Neural cell (in vitro differentiated cells): ENCODE measurements at regions not wholly inside any gene's neighbourhood (a gene's known extent, or its start where the extent isn't known, plus 50 kb on each side); places are given as distances from the start of the nearest gene placed in this dataset.

Source experiments
- H2AFZ ChIP-seq: fragments of 200-600, 300-800 bp; sonication (generic), shearing (Covaris generic); 2 replicates; pipeline ENCODE4 v1.6.0; 2014; ENCODE audit warnings: low read depth, mild to moderate bottlenecking, antibody characterized with exemption, low read length, moderate library complexity
- H3F3A ChIP-seq: fragments of 200-600 bp; shearing (Covaris generic); 2 replicates; pipeline ENCODE4 v1.6.1; 2016; ENCODE audit warnings: mild to moderate bottlenecking, moderate library complexity, mixed read lengths, antibody characterized with exemption, low read length; ENCODE audit not compliant: insufficient read depth, poor library complexity, severe bottlenecking
- H3K27ac ChIP-seq: fragments of 200-600, 300-800 bp; sonication (generic), shearing (Covaris generic); 2 replicates; pipeline ENCODE4 v1.5.1; 2014; ENCODE audit warnings: mild to moderate bottlenecking, low read length, moderate library complexity
- H3K27me3 ChIP-seq: fragments of 300-800, 200-600 bp; sonication (generic), shearing (Covaris generic); 2 replicates; pipeline ENCODE4 v1.6.0; 2014; ENCODE audit warnings: mild to moderate bottlenecking, low read depth, low read length, moderate library complexity; ENCODE audit not compliant: insufficient read depth
- H3K36me3 ChIP-seq: fragments of 300-800, 200-600 bp; sonication (generic), shearing (Covaris generic); 2 replicates; pipeline ENCODE4 v1.5.1; 2014; ENCODE audit warnings: mild to moderate bottlenecking, antibody characterized with exemption, low read length, moderate library complexity; ENCODE audit not compliant: insufficient read depth
- H3K4me2 ChIP-seq: fragments of 300-800, 200-600 bp; sonication (generic), shearing (Covaris generic); 2 replicates; pipeline ENCODE4 v1.6.0; 2014; ENCODE audit warnings: mild to moderate bottlenecking, low read length
- H3K4me3 ChIP-seq: fragments of 300-800, 200-600 bp; sonication (generic), shearing (Covaris generic); 2 replicates; pipeline ENCODE4 v1.5.1; 2014; ENCODE audit warnings: mild to moderate bottlenecking, low read length, moderate library complexity
- H3K79me2 ChIP-seq: fragments of 200-600 bp; shearing (Covaris generic); replicated peaks from 2 replicates; pipeline ENCODE4 v1.6.0; 2014; ENCODE audit warnings: mild to moderate bottlenecking, low read length, moderate library complexity; ENCODE audit not compliant: insufficient read depth
- H3K9ac ChIP-seq: fragments of 300-800, 200-600 bp; sonication (generic), shearing (Covaris generic); 2 replicates; pipeline ENCODE4 v1.6.1; 2016; ENCODE audit warnings: mild to moderate bottlenecking, low read length, mixed read lengths
- H3K9me2 ChIP-seq: fragments of 200-600 bp; shearing (Covaris generic); 2 replicates; pipeline ENCODE4 v1.6.1; 2016; ENCODE audit warnings: mild to moderate bottlenecking, low read length, mixed read lengths; ENCODE audit not compliant: insufficient read depth
- H3K9me3 ChIP-seq: fragments of 200-600, 300-800 bp; sonication (generic), shearing (Covaris generic); 2 replicates; pipeline ENCODE4 v1.6.1; 2016; ENCODE audit warnings: mild to moderate bottlenecking, mixed run types, low read length, moderate library complexity, mixed read lengths
- H4K20me1 ChIP-seq: fragments of 200-600 bp; shearing (Covaris generic); 2 replicates; pipeline ENCODE4 v1.6.1; 2016; ENCODE audit warnings: mild to moderate bottlenecking, mixed run types; ENCODE audit not compliant: insufficient read depth
- CTCF ChIP-seq: fragments of 450-650 bp; IDR thresholded peaks from 2 replicates; pipeline ENCODE4 v1.5.1; 2014; ENCODE audit warnings: antibody characterized with exemption, mild to moderate bottlenecking, moderate library complexity; ENCODE audit not compliant: poor library complexity, severe bottlenecking
- EP300 ChIP-seq: fragments of 450-650 bp; conservative IDR thresholded peaks from 2 replicates; pipeline ENCODE4 v1.6.1; 2014; ENCODE audit warnings: antibody characterized with exemption, mild to moderate bottlenecking, moderate library complexity; ENCODE audit not compliant: poor library complexity, severe bottlenecking
- EZH2 ChIP-seq: fragments of 200-600, 300-800 bp; shearing (Covaris generic), sonication (generic); IDR thresholded peaks from 2 replicates; pipeline ENCODE4 v1.6.1; 2014; ENCODE audit warnings: antibody characterized with exemption, low read length, borderline replicate concordance, mild to moderate bottlenecking; ENCODE audit not compliant: insufficient read depth, poor library complexity, severe bottlenecking
- MXI1 ChIP-seq: fragments of 450-650 bp; conservative IDR thresholded peaks from 2 replicates; pipeline ENCODE4 v1.6.1; 2014; ENCODE audit warnings: antibody characterized with exemption, mild to moderate bottlenecking; ENCODE audit not compliant: poor library complexity, severe bottlenecking
- RAD21 ChIP-seq: fragments of 450-650 bp; conservative IDR thresholded peaks from 2 replicates; pipeline ENCODE4 v1.6.1; 2014; ENCODE audit warnings: antibody characterized with exemption, mild to moderate bottlenecking, moderate library complexity
- REST ChIP-seq: IDR thresholded peaks from 2 replicates; pipeline ENCODE4 v1.6.1; 2012; ENCODE audit warnings: borderline replicate concordance
- SMC3 ChIP-seq: fragments of 450-650 bp; conservative IDR thresholded peaks from 2 replicates; pipeline ENCODE4 v1.6.1; 2014; ENCODE audit warnings: antibody characterized with exemption, mild to moderate bottlenecking, moderate library complexity; ENCODE audit not compliant: poor library complexity
- TAF1 ChIP-seq: IDR thresholded peaks from 2 replicates; pipeline ENCODE4 v1.6.1; 2012; ENCODE audit warnings: low read depth

- Histone ChIP-seq H3K27me3 (no peaks in the 10 kb centered on the region), H3K4me2 (no peak overlapping the region), H4K20me1 (no peaks in the 10 kb centered on the region), H3K36me3 (no peaks in the 10 kb centered on the region), H3K27ac (no peak overlapping the region), H3K4me3 (no peak overlapping the region), H3K79me2 (no peaks in the 10 kb centered on the region), H3K9me2 (no peaks in the 10 kb centered on the region), H3K9ac (no peak overlapping the region), H2AFZ (no peak overlapping the region), H3K9me3 (no peaks in the 10 kb centered on the region), H3F3A (no peaks in the 10 kb centered on the region)
- no peak for TF ChIP-seq CTCF
These were observed 309.0 kb downstream of the IRX1 start for GRCh38 chr5:3904584-3904983.

GRCh38 chr5:3905031-3905430 lies 309.4 kb downstream of the IRX1 start:
- no peaks in the 10 kb centered on the region for H3F3A ChIP-seq
- no peak overlapping the region for H3K9ac ChIP-seq
- H3K9me3 ChIP-seq: no peaks in the 10 kb centered on the region
- no peak overlapping the region for H3K4me2 ChIP-seq
- no peaks in the 10 kb centered on the region for H3K79me2 ChIP-seq
- H3K4me3 ChIP-seq: no peak overlapping the region
- no peaks in the 10 kb centered on the region for H3K9me2 ChIP-seq
- no peaks in the 10 kb centered on the region for H3K36me3 ChIP-seq
- no peak overlapping the region for H3K27ac ChIP-seq
- no peaks in the 10 kb centered on the region for H3K27me3 ChIP-seq
- H2AFZ ChIP-seq: no peak overlapping the region
- TF ChIP-seq TAF1 (no peak), EP300 (no peak), EZH2 (no peak), SMC3 (no peak), CTCF (no peak), RAD21 (no peak), REST (no peak), MXI1 (no peak)
- H4K20me1 ChIP-seq: no peaks in the 10 kb centered on the region
